NCI-H526 (cell line): ENCODE measurements at regions not wholly inside any gene's neighbourhood (a gene's known extent, or its start where the extent isn't known, plus 50 kb on each side); places are given as distances from the start of the nearest gene placed in this dataset.
"Not testable (repeated sequence)": the region's sequence is repeated elsewhere in the genome, so short reads cannot be mapped to it uniquely, and the experiment has no call there.

Experiments
- DNase-seq, 2 experiments: peaks; one replicate each; lab custom pipeline; 2025; lab: John Stamatoyannopoulos, UW

GRCh38 chrX:47776292-47777006, 60.3 kb upstream of the ZNF81 start:
- DNase-seq: no peak

GRCh38 chrX:47772764-47773163, 63.9 kb upstream of the ZNF81 start:
- DNase-seq: no peak

- DNase-seq: no peak
These were observed 65.2 kb upstream of the ZNF81 start for GRCh38 chrX:47771473-47771872.

- not testable (repeated sequence) for DNase-seq
These were observed 73.9 kb upstream of the ZNF81 start for GRCh38 chrX:47762826-47763225.

GRCh38 chrX:47752685-47753084, 84.0 kb upstream of the ZNF81 start:
- no peak for DNase-seq

GRCh38 chrX:47751670-47752069, 85.0 kb upstream of the ZNF81 start:
- peak; percentile 57 to 68 for DNase-seq

GRCh38 chrX:47749185-47749967, 87.3 kb upstream of the ZNF81 start:
- no peak for DNase-seq

GRCh38 chrX:47748576-47748975, 88.1 kb upstream of the ZNF81 start:
- DNase-seq: no peak

- DNase-seq: no peak
These were observed 87.5 kb upstream of the UXT start for GRCh38 chrX:47746446-47746845.

GRCh38 chrX:47745416-47745815, 86.4 kb upstream of the UXT start:
- DNase-seq: no peak

GRCh38 chrX:47743504-47743903, 84.5 kb upstream of the UXT start:
- no peak for DNase-seq

GRCh38 chrX:47738870-47739269, 79.9 kb upstream of the UXT start:
- not testable (repeated sequence) for DNase-seq

GRCh38 chrX:47723689-47724088, 64.7 kb upstream of the UXT start:
- peak in 1 of 2 experiments; percentile 25 for DNase-seq

- DNase-seq: no peak
These were observed 64.1 kb upstream of the UXT start for GRCh38 chrX:47723083-47723482.

GRCh38 chrX:47722260-47722659, 63.3 kb upstream of the UXT start:
- no peak for DNase-seq

- not testable (repeated sequence) for DNase-seq
These were observed 56.1 kb upstream of the UXT start for GRCh38 chrX:47715078-47715477.

GRCh38 chrX:47712675-47713074, 53.7 kb upstream of the UXT start:
- peak; percentile 48 to 62 for DNase-seq

GRCh38 chrX:47710252-47710651, 51.3 kb upstream of the UXT start:
- no peak for DNase-seq
